ENCODE measurements at regions not wholly inside any gene's neighbourhood (a gene's known extent, or its start where the extent isn't known, plus 50 kb on each side); places are given as distances from the start of the nearest gene placed in this dataset.

DNA sequence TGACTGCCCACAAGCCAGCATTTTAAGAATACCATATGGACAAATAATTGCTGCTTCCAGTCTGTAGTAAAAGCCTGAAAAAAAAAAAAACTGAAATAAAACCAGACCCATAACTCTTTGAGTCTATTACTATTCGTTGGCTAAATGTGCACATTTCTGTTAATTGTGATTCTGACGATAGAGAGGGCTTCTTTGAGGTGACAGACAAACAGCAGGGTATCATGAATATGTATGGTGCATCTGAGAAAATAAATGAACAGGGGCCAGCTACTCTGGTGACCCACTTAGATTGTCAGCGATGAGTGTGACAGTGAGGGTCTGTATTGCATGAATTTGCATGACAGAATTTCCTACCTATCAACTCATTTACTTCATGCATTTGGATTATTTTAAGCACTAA is 427.8 kb upstream of the SOX11 start:
- Histone ChIP-seq H3K27ac (no peak overlapping the region), H3K9me2 (ENCODE audit: insufficient read depth) (no peaks in the 10 kb centered on the region), H3K9ac (no peak overlapping the region), H3K4me2 (ENCODE audit: unreplicated experiment) (no peak overlapping the region), H3K4me3 (no peak overlapping the region), H3K4me1 (ENCODE audit: insufficient read depth) (no peaks in the 10 kb centered on the region), H3K79me2 (ENCODE audit: insufficient read depth) (no peaks in the 10 kb centered on the region), H3F3A (ENCODE audit: insufficient read depth) (no peaks in the 10 kb centered on the region), H3K36me3 (ENCODE audit: low read depth) (no peaks in the 10 kb centered on the region), H2AFZ (no peak overlapping the region), H3K9me3 (ENCODE audit: low read depth) (no peaks in the 10 kb centered on the region), H3K27me3 (replicated peaks; ENCODE audit: insufficient read depth) (no peaks in the 10 kb centered on the region), H4K20me1 (ENCODE audit: insufficient read depth) (no peaks in the 10 kb centered on the region)
- no peak for DNase-seq
- no peak for TF ChIP-seq EZH2 (IDR thresholded peaks at IDR 0.05; ENCODE audit: insufficient read depth, poor library complexity, severe bottlenecking)
- TF ChIP-seq EZH2phosphoT487 (IDR thresholded peaks at IDR 0.05; ENCODE audit: insufficient read depth, low read depth): no peak
- in situ Hi-C loops (cut with MboI): no loop called here
- 17 to 26% methylated on average over 3 of the region's 3 CpGs for WGBS, 2 experiments (ENCODE audit: low coverage in 1 of 2, low lambda C conversion rate in 2 of 2, missing lambda C conversion rate in 2 of 2)

- in situ Hi-C loops (cut with MboI): no loop called here
- H3K4me1 ChIP-seq (ENCODE audit: insufficient read depth): no peaks in the 10 kb centered on the region
- no peak for TF ChIP-seq EZH2phosphoT487 (IDR thresholded peaks at IDR 0.05; ENCODE audit: insufficient read depth, low read depth)
- TF ChIP-seq EZH2 (IDR thresholded peaks at IDR 0.05; ENCODE audit: insufficient read depth, poor library complexity, severe bottlenecking): no peak
- H3K79me2 ChIP-seq (ENCODE audit: insufficient read depth): no peaks in the 10 kb centered on the region
- WGBS, 2 experiments (ENCODE audit: low coverage in 1 of 2, low lambda C conversion rate in 2 of 2, missing lambda C conversion rate in 2 of 2): 0 to 5% methylated on average over 1 of the region's 1 CpG
- no peaks in the 10 kb centered on the region for H3K36me3 ChIP-seq (ENCODE audit: low read depth)
- no peak for DNase-seq
- no peak overlapping the region for H3K4me2 ChIP-seq (ENCODE audit: unreplicated experiment)
- no peaks in the 10 kb centered on the region for H3F3A ChIP-seq (ENCODE audit: insufficient read depth)
- no peaks in the 10 kb centered on the region for H3K9me3 ChIP-seq (ENCODE audit: low read depth)
- H2AFZ ChIP-seq: no peak overlapping the region
- no peak overlapping the region for H3K4me3 ChIP-seq
- no peak overlapping the region for H3K9ac ChIP-seq
- no peak overlapping the region for H3K27ac ChIP-seq
- H4K20me1 ChIP-seq (ENCODE audit: insufficient read depth): no peaks in the 10 kb centered on the region
- no peaks in the 10 kb centered on the region for H3K27me3 ChIP-seq (replicated peaks; ENCODE audit: insufficient read depth)
- H3K9me2 ChIP-seq (ENCODE audit: insufficient read depth): no peaks in the 10 kb centered on the region
Observed at GRCh38 chr2:5285061-5285460, 407.1 kb upstream of the SOX11 start.

DNA sequence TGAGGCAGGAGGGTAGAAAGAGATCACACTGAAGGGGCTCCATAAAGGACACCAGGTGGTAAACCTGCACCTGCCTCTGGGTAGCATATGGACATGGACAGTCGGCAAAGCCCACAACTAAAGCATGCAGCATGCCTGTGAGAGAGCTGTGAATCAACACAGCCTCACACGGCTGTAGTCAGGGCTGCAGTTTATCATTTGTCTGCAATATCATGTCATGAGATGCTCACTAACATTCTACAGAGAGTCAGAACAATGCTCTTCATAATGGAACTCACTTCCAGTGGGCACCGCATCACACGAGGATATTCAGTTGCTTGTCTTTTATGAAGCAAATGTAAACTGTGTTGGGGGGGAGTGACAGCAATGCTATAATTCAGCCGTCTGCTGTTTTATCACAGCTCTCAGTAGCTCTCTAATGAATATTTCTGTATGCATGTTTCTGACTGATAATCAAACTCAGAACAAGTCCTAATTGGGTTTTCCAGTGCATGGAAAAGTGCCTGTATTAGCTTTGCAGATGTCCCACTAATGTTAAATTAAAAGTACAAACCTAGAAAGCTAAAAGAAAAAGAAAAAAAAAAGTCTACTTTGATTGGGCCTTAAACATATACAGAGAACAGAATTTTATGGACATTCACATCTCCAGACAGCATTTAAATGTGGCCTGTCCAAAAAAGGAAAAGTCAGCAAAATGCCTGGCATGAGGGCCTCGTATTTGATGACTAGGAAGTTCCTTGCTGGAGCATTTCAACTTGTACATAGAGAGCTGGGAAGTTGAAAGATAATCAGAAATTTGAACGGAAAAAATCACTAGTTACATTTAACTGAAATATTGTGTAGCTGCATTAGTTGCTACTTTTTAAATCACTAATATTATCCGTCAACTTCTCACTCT is 406.1 kb upstream of the SOX11 start:
- H2AFZ ChIP-seq: no peak overlapping the region
- in situ Hi-C loops (cut with MboI): no loop called here
- H3K79me2 ChIP-seq (ENCODE audit: insufficient read depth): no peaks in the 10 kb centered on the region
- H3K9me2 ChIP-seq (ENCODE audit: insufficient read depth): no peaks in the 10 kb centered on the region
- H4K20me1 ChIP-seq (ENCODE audit: insufficient read depth): no peaks in the 10 kb centered on the region
- no peaks in the 10 kb centered on the region for H3K4me1 ChIP-seq (ENCODE audit: insufficient read depth)
- DNase-seq: no peak
- no peaks in the 10 kb centered on the region for H3F3A ChIP-seq (ENCODE audit: insufficient read depth)
- no peaks in the 10 kb centered on the region for H3K9me3 ChIP-seq (ENCODE audit: low read depth)
- no peak overlapping the region for H3K9ac ChIP-seq
- H3K4me3 ChIP-seq: no peak overlapping the region
- H3K27ac ChIP-seq: no peak overlapping the region
- no peaks in the 10 kb centered on the region for H3K36me3 ChIP-seq (ENCODE audit: low read depth)
- 18 to 20% methylated on average over 8 of the region's 8 CpGs for WGBS, 2 experiments (ENCODE audit: low coverage in 1 of 2, low lambda C conversion rate in 2 of 2, missing lambda C conversion rate in 2 of 2)
- TF ChIP-seq EZH2 (IDR thresholded peaks at IDR 0.05; ENCODE audit: insufficient read depth, poor library complexity, severe bottlenecking): no peak
- no peak for TF ChIP-seq EZH2phosphoT487 (IDR thresholded peaks at IDR 0.05; ENCODE audit: insufficient read depth, low read depth)
- H3K4me2 ChIP-seq (ENCODE audit: unreplicated experiment): no peak overlapping the region
- H3K27me3 ChIP-seq (replicated peaks; ENCODE audit: insufficient read depth): no peaks in the 10 kb centered on the region

- Histone ChIP-seq H3K9me2 (ENCODE audit: insufficient read depth) (no peaks in the 10 kb centered on the region), H3K27ac (no peak overlapping the region), H3K36me3 (ENCODE audit: low read depth) (no peaks in the 10 kb centered on the region), H3K79me2 (ENCODE audit: insufficient read depth) (no peaks in the 10 kb centered on the region), H3K9ac (no peak overlapping the region), H3K9me3 (ENCODE audit: low read depth) (no peaks in the 10 kb centered on the region), H3K4me2 (ENCODE audit: unreplicated experiment) (no peak overlapping the region), H2AFZ (no peak overlapping the region), H3K27me3 (replicated peaks; ENCODE audit: insufficient read depth) (no peaks in the 10 kb centered on the region), H3K4me1 (ENCODE audit: insufficient read depth) (no peaks in the 10 kb centered on the region), H4K20me1 (ENCODE audit: insufficient read depth) (no peaks in the 10 kb centered on the region), H3K4me3 (no peak overlapping the region), H3F3A (ENCODE audit: insufficient read depth) (no peaks in the 10 kb centered on the region)
- 28 to 39% methylated on average over 5 of the region's 5 CpGs for WGBS, 2 experiments (ENCODE audit: low coverage in 1 of 2, low lambda C conversion rate in 2 of 2, missing lambda C conversion rate in 2 of 2)
- TF ChIP-seq EZH2 (IDR thresholded peaks at IDR 0.05; ENCODE audit: insufficient read depth, poor library complexity, severe bottlenecking) (no peak), EZH2phosphoT487 (IDR thresholded peaks at IDR 0.05; ENCODE audit: insufficient read depth, low read depth) (no peak)
- in situ Hi-C loops (cut with MboI): no loop called here
- DNase-seq: no peak
Observed at GRCh38 chr2:5287558-5288334, 404.4 kb upstream of the SOX11 start.

Data from GM23248 (cell line).